Endothelial cell of umbilical vein (primary cell): ENCODE measurements at regions not wholly inside any gene's neighbourhood (a gene's known extent, or its start where the extent isn't known, plus 50 kb on each side); places are given as distances from the start of the nearest gene placed in this dataset.

Source experiments
- BruUV-seq: library from RNA; stranded (reverse); fragments of 400-500 nt; replicated peaks from 2 replicates; lab custom pipeline; 2021; lab: Mats Ljungman, UMichigan
- CTCF ChIA-PET: fragments of 300-600, 350-600 bp; sonication (Branson Sonifier 250); formaldehyde crosslinking; loops from one replicate; lab custom pipeline; 2021; ENCODE audit warnings: antibody characterized with exemption, inconsistent platforms; lab: Charles Lee
- POLR2A ChIA-PET: fragments of 300-600, 350-600 bp; sonication (Branson Sonifier 250); formaldehyde crosslinking; loops from one replicate; lab custom pipeline; 2021; ENCODE audit warnings: antibody characterized with exemption, inconsistent platforms; lab: Charles Lee
- DNase-seq: peaks from one replicate; pipeline ENCODE4 v3.0.0-alpha.2; 2011; ENCODE audit warnings: low read depth, low spot score
- FAIRE-seq: peaks from 2 replicates; lab custom pipeline; 2011; peaks lifted over from hg19 to GRCh38; lab: Jason Lieb, UNC
- H2AFZ ChIP-seq: 2 replicates; pipeline ENCODE4 v1.6.0; 2012; ENCODE audit warnings: low read depth, low read length, control low read depth, inconsistent platforms
- H3K27ac ChIP-seq: 2 replicates; pipeline ENCODE4 v1.5.1; 2011; ENCODE audit warnings: low read depth, mild to moderate bottlenecking, control low read depth, low read length, moderate library complexity; ENCODE audit not compliant: insufficient read depth
- H3K27me3 ChIP-seq, 2 experiments: 2 replicates each; pipeline versions ENCODE4 v1.6.0 to v1.6.1; 2011; ENCODE audit warnings: low read length in 2 of 2, mixed read lengths in 1 of 2; ENCODE audit not compliant: control insufficient read depth in 2 of 2, insufficient read depth in 2 of 2
- H3K36me3 ChIP-seq, 2 experiments: 2 replicates in 1 of 2; 3 replicates in 1 of 2; pipeline ENCODE4 v1.5.1; 2011; ENCODE audit warnings: low read length in 2 of 2, mild to moderate bottlenecking in 1 of 2, moderate library complexity in 1 of 2; ENCODE audit not compliant: control insufficient read depth in 2 of 2, insufficient read depth in 2 of 2; ENCODE audit errors: extremely low read depth in 1 of 2
- H3K4me1 ChIP-seq: 3 replicates; pipeline ENCODE4 v1.5.1; 2011; ENCODE audit warnings: mild to moderate bottlenecking, low read length; ENCODE audit not compliant: control insufficient read depth, insufficient read depth; ENCODE audit errors: extremely low read depth
- H3K4me2 ChIP-seq: 2 replicates; pipeline ENCODE4 v1.6.1; 2011; ENCODE audit warnings: low read length, control low read depth, mixed read lengths; ENCODE audit not compliant: insufficient read depth
- H3K4me3 ChIP-seq, 3 experiments: fragments of 200-600 bp in 1 of 3; sonication (generic), shearing (Covaris generic) in 1 of 3; replicated peaks in 1 of 3; 2 replicates each; pipeline ENCODE4 v1.5.1; 2011 to 2016; ENCODE audit warnings: control low read depth in 3 of 3, low read length in 3 of 3, mild to moderate bottlenecking in 2 of 3, inconsistent platforms in 1 of 3, low read depth in 1 of 3, moderate library complexity in 1 of 3; ENCODE audit not compliant: insufficient read depth in 1 of 3
- H3K79me2 ChIP-seq: 2 replicates; pipeline ENCODE4 v1.6.0; 2012; ENCODE audit warnings: low read length, inconsistent platforms; ENCODE audit not compliant: control insufficient read depth, insufficient read depth
- H3K9ac ChIP-seq: replicated peaks from 2 replicates; pipeline ENCODE3; 2011; ENCODE audit warnings: low read length, control low read depth; ENCODE audit not compliant: insufficient read depth; ENCODE audit errors: extremely low read depth
- H3K9me1 ChIP-seq: replicated peaks from 3 replicates; pipeline ENCODE4 v1.6.0; 2011; ENCODE audit warnings: mild to moderate bottlenecking, low read length; ENCODE audit not compliant: control insufficient read depth, insufficient read depth; ENCODE audit errors: extremely low read depth
- H3K9me3 ChIP-seq: replicated peaks from 2 replicates; pipeline ENCODE4 v1.5.1; 2012; ENCODE audit warnings: low read length, inconsistent platforms; ENCODE audit not compliant: control insufficient read depth, insufficient read depth
- H4K20me1 ChIP-seq: replicated peaks from 2 replicates; pipeline ENCODE3; 2011; ENCODE audit warnings: mild to moderate bottlenecking, low read length; ENCODE audit not compliant: control insufficient read depth, insufficient read depth; ENCODE audit errors: extremely low read depth
- CTCF ChIP-seq, 2 donors: IDR thresholded peaks; 1 replicate in 1 of 2; 2 replicates in 1 of 2; pipeline ENCODE4 v1.5.1; 2011; ENCODE audit warnings: low read length in 2 of 2, mild to moderate bottlenecking in 2 of 2, moderate library complexity in 2 of 2, control low read depth in 1 of 2, inconsistent platforms in 1 of 2, low read depth in 1 of 2; ENCODE audit not compliant: insufficient read depth in 1 of 2; ENCODE audit errors: extremely low read depth in 1 of 2
- POLR2AphosphoS5 ChIP-seq: IDR thresholded peaks from 2 replicates; pipeline ENCODE4 v1.6.1; 2012; ENCODE audit warnings: low read depth, mild to moderate bottlenecking, control low read depth, low read length, moderate library complexity; ENCODE audit not compliant: insufficient read depth
- dilution Hi-C: fragments of 300-500 bp; cut with MboI; formaldehyde crosslinking; loops from one replicate; pipeline ENCODE4 v1.15.0; 2019; ENCODE audit warnings: low sequenced_read_pairs; ENCODE audit not compliant: extremely low pct_ligation_motif_present
- intact Hi-C: fragments of 100-400 bp; cut with micrococcal nuclease; formaldehyde crosslinking; loops from one replicate; pipeline ENCODE4 v1.10.0; 2022

GRCh38 chr2:176650104-176650837 lies 381.0 kb downstream of the MTX2 start:
- H3K79me2 ChIP-seq, result no peaks in the 10 kb centered on the region
- H3K9me1 ChIP-seq, result no peaks in the 10 kb centered on the region
- no peak overlapping the region for H2AFZ ChIP-seq
- intact Hi-C loops (loop anchor here (5.0 kb wide), 3 partner anchors 463 to 1107 kb away; partner anchors contain the start of genes HOXD1 and LNPK), dilution Hi-C loops (loop anchor here (25.0 kb wide), 1 partner anchor 487 kb away; no protein-coding TSS in a partner anchor)
- POLR2A ChIA-PET, result no interaction called here
- H3K27me3 ChIP-seq, result peaks cover 0 to 3% of the 10 kb centered on the region in 2 experiments
- no peaks in the 10 kb centered on the region for H4K20me1 ChIP-seq
- no peak overlapping the region for H3K4me2 ChIP-seq
- no peak overlapping the region for H3K27ac ChIP-seq
- H3K4me1 ChIP-seq, result peaks cover 7% of the 10 kb centered on the region
- BruUV-seq, result no TSS peak
- FAIRE-seq (no peak), DNase-seq (peak; percentile 18)
- H3K36me3 ChIP-seq, result no peaks in the 10 kb centered on the region
- TF ChIP-seq POLR2AphosphoS5 (no peak), CTCF (IDR thresholded peaks at IDR 0.05; ENCODE audit: extremely low read depth in 1 of 2, insufficient read depth in 1 of 2, low read depth in 1 of 2, low read length in 2 of 2) (peak; percentile 17 to 35)
- no peak overlapping the region for H3K4me3 ChIP-seq
- CTCF ChIA-PET, result interaction anchor here (0.6 to 5.9 kb wide), 16 partner anchors 12 to 1132 kb away, joined by 3 to 458 read pairs (median 10); partner anchors contain the start of gene HOXD8
- no peak overlapping the region for H3K9ac ChIP-seq
- no peaks in the 10 kb centered on the region for H3K9me3 ChIP-seq
